Activated CD4-positive, CD25-positive, alpha-beta regulatory T cell (primary cell): ENCODE measurements at regions not wholly inside any gene's neighbourhood (a gene's known extent, or its start where the extent isn't known, plus 50 kb on each side); places are given as distances from the start of the nearest gene placed in this dataset.
A peak's percentile ranks its signal among the peaks of the same experiment; 100 is the strongest.

Experiments used
- DNase-seq, 4 experiments: peaks; one replicate each; lab custom pipeline; 2025; lab: John Stamatoyannopoulos, UW

GRCh38 chr12:131603939-131604795 is 106.7 kb upstream of the SFSWAP start:
- DNase-seq = peak in 1 of 4 experiments; percentile 8

- no peak for DNase-seq
Observed at GRCh38 chr12:131604859-131605258, 106.0 kb upstream of the SFSWAP start.

GRCh38 chr12:131605304-131605829 is 105.5 kb upstream of the SFSWAP start:
- no peak for DNase-seq

GRCh38 chr12:131606218-131606901 is 104.5 kb upstream of the SFSWAP start:
- no peak for DNase-seq

GRCh38 chr12:131607658-131608447 is 103.0 kb upstream of the SFSWAP start:
- DNase-seq = peak in 1 of 4 experiments; percentile 17

GRCh38 chr12:131608740-131609690 is 101.9 kb upstream of the SFSWAP start:
- DNase-seq = peak in 3 of 4 experiments; percentile 8 to 23 (median 19)

GRCh38 chr12:131609762-131610161 is 101.1 kb upstream of the SFSWAP start:
- DNase-seq = no peak

GRCh38 chr12:131610181-131610580 is 100.7 kb upstream of the SFSWAP start:
- DNase-seq = no peak

GRCh38 chr12:131610891-131611290 is 100.0 kb upstream of the SFSWAP start:
- no peak for DNase-seq

GRCh38 chr12:131611416-131612091 is 99.3 kb upstream of the SFSWAP start:
- DNase-seq = no peak

GRCh38 chr12:131612092-131612755 is 98.7 kb upstream of the SFSWAP start:
- no peak for DNase-seq

GRCh38 chr12:131613186-131613585 is 97.7 kb upstream of the SFSWAP start:
- DNase-seq = no peak

GRCh38 chr12:131613678-131614077 is 97.2 kb upstream of the SFSWAP start:
- DNase-seq = no peak

- no peak for DNase-seq
Observed at GRCh38 chr12:131615326-131616042, 95.4 kb upstream of the SFSWAP start.

GRCh38 chr12:131616043-131616700 is 94.7 kb upstream of the SFSWAP start:
- no peak for DNase-seq

- DNase-seq = no peak
Observed at GRCh38 chr12:131616738-131617137, 94.2 kb upstream of the SFSWAP start.

- DNase-seq = no peak
Observed at GRCh38 chr12:131617179-131617578, 93.7 kb upstream of the SFSWAP start.

- DNase-seq = no peak
Observed at GRCh38 chr12:131617596-131618302, 93.1 kb upstream of the SFSWAP start.
